ENCODE measurements at regions not wholly inside any gene's neighbourhood (a gene's known extent, or its start where the extent isn't known, plus 50 kb on each side); places are given as distances from the start of the nearest gene placed in this dataset.

- H3K4me3 ChIP-seq (ENCODE audit: low read depth, low read length), result no peak overlapping the region
- peak overlapping the region; percentile 88 for H3K27ac ChIP-seq
- DNase-seq, result peak; percentile 87
- in situ Hi-C loops (cut with HindIII; ENCODE audit: low pct_ligation_motif_present, low sequenced_read_pairs), result no loop called here
- no peak for TF ChIP-seq CTCF (IDR thresholded peaks at IDR 0.05; ENCODE audit: low read depth, low read length, missing control alignments)
- no peaks in the 10 kb centered on the region for H3K27me3 ChIP-seq (replicated peaks)
- no peaks in the 10 kb centered on the region for H3K36me3 ChIP-seq (replicated peaks)
Measured at GRCh38 chr1:218585511-218586184, 240.5 kb downstream of the TGFB2 start.

- Histone ChIP-seq H3K27me3 (replicated peaks) (no peaks in the 10 kb centered on the region), H3K36me3 (replicated peaks) (no peaks in the 10 kb centered on the region), H3K4me3 (ENCODE audit: low read depth, low read length) (no peak overlapping the region), H3K27ac (no peak overlapping the region)
- no peak for TF ChIP-seq CTCF (IDR thresholded peaks at IDR 0.05; ENCODE audit: low read depth, low read length, missing control alignments)
- DNase-seq, result no peak
- in situ Hi-C loops (cut with HindIII; ENCODE audit: low pct_ligation_motif_present, low sequenced_read_pairs), result no loop called here
Measured at GRCh38 chr1:218587900-218588299, 242.8 kb downstream of the TGFB2 start.

- in situ Hi-C loops (cut with HindIII; ENCODE audit: low pct_ligation_motif_present, low sequenced_read_pairs), result no loop called here
- Histone ChIP-seq H3K27ac (no peak overlapping the region), H3K36me3 (replicated peaks) (no peaks in the 10 kb centered on the region), H3K4me3 (ENCODE audit: low read depth, low read length) (no peak overlapping the region), H3K27me3 (replicated peaks) (no peaks in the 10 kb centered on the region)
- no peak for TF ChIP-seq CTCF (IDR thresholded peaks at IDR 0.05; ENCODE audit: low read depth, low read length, missing control alignments)
- DNase-seq, result no peak
Measured at GRCh38 chr1:218588540-218589172, 243.5 kb downstream of the TGFB2 start.

- no peaks in the 10 kb centered on the region for H3K36me3 ChIP-seq (replicated peaks)
- no peak overlapping the region for H3K4me3 ChIP-seq (ENCODE audit: low read depth, low read length)
- no peaks in the 10 kb centered on the region for H3K27me3 ChIP-seq (replicated peaks)
- DNase-seq, result no peak
- no peak for TF ChIP-seq CTCF (IDR thresholded peaks at IDR 0.05; ENCODE audit: low read depth, low read length, missing control alignments)
- in situ Hi-C loops (cut with HindIII; ENCODE audit: low pct_ligation_motif_present, low sequenced_read_pairs), result no loop called here
- no peak overlapping the region for H3K27ac ChIP-seq
Measured at GRCh38 chr1:218589487-218589886, 244.4 kb downstream of the TGFB2 start.

- Histone ChIP-seq H3K27ac (peak overlapping the region; percentile 46), H3K4me3 (ENCODE audit: low read depth, low read length) (no peak overlapping the region), H3K27me3 (replicated peaks) (no peaks in the 10 kb centered on the region), H3K36me3 (replicated peaks) (no peaks in the 10 kb centered on the region)
- TF ChIP-seq CTCF (IDR thresholded peaks at IDR 0.05; ENCODE audit: low read depth, low read length, missing control alignments), result no peak
- in situ Hi-C loops (cut with HindIII; ENCODE audit: low pct_ligation_motif_present, low sequenced_read_pairs), result no loop called here
- DNase-seq, result no peak
Measured at GRCh38 chr1:218591966-218592365, 246.8 kb downstream of the TGFB2 start.
